ENCODE measurements at regions not wholly inside any gene's neighbourhood (a gene's known extent, or its start where the extent isn't known, plus 50 kb on each side); places are given as distances from the start of the nearest gene placed in this dataset.
"Not testable (repeated sequence)": the region's sequence is repeated elsewhere in the genome, so short reads cannot be mapped to it uniquely, and the experiment has no call there.

DNA sequence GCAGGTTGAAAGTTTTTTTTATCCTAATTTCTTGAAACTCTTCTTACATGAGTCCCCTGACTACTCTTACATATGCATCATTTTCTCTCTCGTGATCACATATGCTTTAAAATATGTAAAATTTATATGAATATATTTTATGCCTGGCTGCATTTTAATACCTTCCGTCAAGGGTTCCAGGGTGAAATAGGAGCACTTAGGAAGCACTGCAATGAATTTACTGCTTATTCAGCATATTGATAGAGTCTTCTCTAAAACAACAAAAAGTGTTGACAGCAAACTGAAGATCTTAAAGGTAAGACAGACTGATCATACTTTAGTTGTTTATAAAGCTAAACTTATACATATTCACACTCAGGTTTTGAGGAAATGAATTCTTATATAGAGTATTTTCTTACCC, 1191.6 kb upstream of the CRIM1 start:
- Histone ChIP-seq H3K27ac (no peak overlapping the region), H3K36me3 (no peaks in the 10 kb centered on the region), H3K9me3 (no peaks in the 10 kb centered on the region), H3K4me3 (no peak overlapping the region), H3K4me1 (no peaks in the 10 kb centered on the region), H3K27me3 (no peaks in the 10 kb centered on the region)
- DNase-seq (ENCODE audit: low spot score in 2 of 2), result no peak
- 89 to 92% methylated on average over 2 of the region's 2 CpGs for WGBS, 2 donors
- TF ChIP-seq POLR2A (IDR thresholded peaks at IDR 0.05) (no peak), EP300 (IDR thresholded peaks at IDR 0.05) (no peak), CTCF (IDR thresholded peaks at IDR 0.05) (no peak)

- TF ChIP-seq EP300 (IDR thresholded peaks at IDR 0.05), result no peak
- no peak for DNase-seq (ENCODE audit: low spot score in 2 of 2)
- H3K4me3 ChIP-seq, result no peak overlapping the region
- no peaks in the 10 kb centered on the region for H3K27me3 ChIP-seq
- no peak overlapping the region for H3K27ac ChIP-seq
- WGBS, 2 donors, result 56% methylated on average over 4 of the region's 4 CpGs
- H3K36me3 ChIP-seq, result no peaks in the 10 kb centered on the region
- no peaks in the 10 kb centered on the region for H3K9me3 ChIP-seq
- H3K4me1 ChIP-seq, result no peaks in the 10 kb centered on the region
Observed at GRCh38 chr2:35160871-35161270, 1194.7 kb upstream of the CRIM1 start.

DNA sequence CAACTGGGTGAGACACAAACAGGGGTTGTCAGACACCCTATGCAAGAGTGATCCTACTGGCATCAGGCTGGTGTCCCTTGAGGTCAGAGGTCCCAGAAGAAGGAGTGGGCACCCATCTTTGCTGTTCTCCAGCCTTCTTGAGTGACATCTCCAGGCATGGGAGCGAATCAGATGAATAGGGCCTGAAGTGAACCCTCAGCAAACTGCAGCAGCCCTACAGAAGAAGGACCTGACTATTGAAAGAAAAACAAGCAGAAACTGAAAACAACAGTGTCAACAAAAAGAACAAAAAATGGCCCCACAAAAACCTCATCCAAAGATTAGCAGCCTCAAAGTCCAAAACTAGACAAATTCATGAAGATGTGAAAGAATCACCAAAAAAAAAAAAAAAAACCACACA, 1229.7 kb upstream of the CRIM1 start:
- Histone ChIP-seq H3K9me3 (peaks cover 0 to 8% (median 0%) of the 10 kb centered on the region in 4 donors), H3K36me3 (no peaks in the 10 kb centered on the region), H3K4me3 (no peak overlapping the region), H3K27me3 (no peaks in the 10 kb centered on the region), H3K4me1 (no peaks in the 10 kb centered on the region), H3K27ac (no peak overlapping the region)
- TF ChIP-seq POLR2A (IDR thresholded peaks at IDR 0.05), result no peak
- no peak for TF ChIP-seq EP300 (IDR thresholded peaks at IDR 0.05)
- no peak for TF ChIP-seq CTCF (IDR thresholded peaks at IDR 0.05)
- DNase-seq (ENCODE audit: low spot score in 2 of 2), result no peak
- WGBS, 2 donors, result 71 to 91% methylated on average over 1 of the region's 1 CpG

- Histone ChIP-seq H3K27me3 (no peaks in the 10 kb centered on the region), H3K27ac (no peak overlapping the region), H3K36me3 (no peaks in the 10 kb centered on the region), H3K4me3 (no peak overlapping the region), H3K4me1 (no peaks in the 10 kb centered on the region), H3K9me3 (peaks cover 0 to 8% (median 0%) of the 10 kb centered on the region in 4 donors)
- no peak for DNase-seq (ENCODE audit: low spot score in 2 of 2)
- no peak for TF ChIP-seq EP300 (IDR thresholded peaks at IDR 0.05)
- no peak for TF ChIP-seq CTCF (IDR thresholded peaks at IDR 0.05)
- TF ChIP-seq POLR2A (IDR thresholded peaks at IDR 0.05), result no peak
- WGBS, 2 donors, result 89 to 100% methylated on average over 1 to 3 of the region's 4 CpGs
Observed at GRCh38 chr2:35125278-35125677, 1230.3 kb upstream of the CRIM1 start.

DNA sequence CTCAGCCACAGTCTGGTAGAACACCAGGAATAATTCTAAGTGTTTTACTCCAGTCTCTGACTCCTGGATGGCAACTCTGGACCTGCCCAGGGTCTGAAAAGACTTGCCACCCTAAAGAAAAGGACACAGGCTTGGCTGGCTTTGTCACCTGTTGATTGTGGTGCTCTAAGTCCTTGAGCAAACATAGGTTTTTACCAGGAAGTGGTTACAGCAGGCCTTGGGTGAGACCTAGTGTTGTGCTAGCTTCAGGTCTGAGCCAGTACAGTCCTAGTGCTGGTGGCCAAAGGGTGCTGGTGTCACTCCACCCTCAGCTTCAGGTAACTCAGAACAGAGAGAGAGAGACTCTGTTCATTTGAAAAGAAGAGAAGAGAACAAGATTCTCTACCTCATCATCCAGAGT, 1239.4 kb upstream of the CRIM1 start:
- DNase-seq (ENCODE audit: low spot score in 2 of 2), result no peak
- no peak for TF ChIP-seq CTCF (IDR thresholded peaks at IDR 0.05)
- no peak for TF ChIP-seq EP300 (IDR thresholded peaks at IDR 0.05)
- TF ChIP-seq POLR2A (IDR thresholded peaks at IDR 0.05), result no peak

GRCh38 chr2:35114765-35115164, 1240.8 kb upstream of the CRIM1 start:
- no peaks in the 10 kb centered on the region for H3K36me3 ChIP-seq
- H3K4me3 ChIP-seq, result no peak overlapping the region
- H3K27ac ChIP-seq, result no peak overlapping the region
- no peaks in the 10 kb centered on the region for H3K9me3 ChIP-seq
- WGBS, 2 donors, result 63 to 74% methylated on average over 2 of the region's 2 CpGs
- H3K4me1 ChIP-seq, result no peaks in the 10 kb centered on the region
- DNase-seq (ENCODE audit: low spot score in 2 of 2), result no peak
- no peak for TF ChIP-seq POLR2A (IDR thresholded peaks at IDR 0.05)
- TF ChIP-seq EP300 (IDR thresholded peaks at IDR 0.05), result no peak
- TF ChIP-seq CTCF (IDR thresholded peaks at IDR 0.05), result no peak
- H3K27me3 ChIP-seq, result no peaks in the 10 kb centered on the region

More for the DNA sequence above, 1239.4 kb upstream of the CRIM1 start:
- Histone ChIP-seq H3K4me3 (no peak overlapping the region), H3K27ac (no peak overlapping the region), H3K36me3 (no peaks in the 10 kb centered on the region), H3K27me3 (no peaks in the 10 kb centered on the region), H3K9me3 (no peaks in the 10 kb centered on the region), H3K4me1 (no peaks in the 10 kb centered on the region)

DNA sequence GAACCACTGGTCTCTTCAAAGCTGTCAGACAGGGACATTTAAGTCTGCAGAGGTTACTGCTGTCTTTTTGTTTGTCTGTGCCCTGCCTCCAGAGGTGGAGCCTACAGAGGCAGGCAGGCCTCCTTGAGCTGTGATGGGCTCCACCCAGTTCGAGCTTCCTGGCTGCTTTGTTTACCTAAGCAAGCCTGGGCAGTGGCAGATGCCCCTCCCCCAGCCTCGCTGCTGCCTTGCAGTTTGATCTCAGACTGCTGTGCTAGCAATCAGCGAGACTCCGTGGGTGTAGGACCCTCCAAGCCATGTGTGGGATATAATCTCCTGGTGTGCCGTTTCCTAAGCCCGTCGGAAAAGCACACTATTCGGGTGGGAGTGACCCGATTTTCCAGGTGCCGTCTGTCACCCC, 1243.2 kb upstream of the CRIM1 start:
- not testable (repeated sequence) for DNase-seq (ENCODE audit: low spot score in 2 of 2); H3K9me3 ChIP-seq; H3K4me1 ChIP-seq; H3K36me3 ChIP-seq; H3K4me3 ChIP-seq; H3K27me3 ChIP-seq; H3K27ac ChIP-seq
- 81 to 98% methylated on average over 4 to 8 of the region's 10 CpGs for WGBS, 2 donors

Measured in tibial nerve (tissue), 4 donors.